ENCODE measurements at regions not wholly inside any gene's neighbourhood (a gene's known extent, or its start where the extent isn't known, plus 50 kb on each side); places are given as distances from the start of the nearest gene placed in this dataset.

DNA sequence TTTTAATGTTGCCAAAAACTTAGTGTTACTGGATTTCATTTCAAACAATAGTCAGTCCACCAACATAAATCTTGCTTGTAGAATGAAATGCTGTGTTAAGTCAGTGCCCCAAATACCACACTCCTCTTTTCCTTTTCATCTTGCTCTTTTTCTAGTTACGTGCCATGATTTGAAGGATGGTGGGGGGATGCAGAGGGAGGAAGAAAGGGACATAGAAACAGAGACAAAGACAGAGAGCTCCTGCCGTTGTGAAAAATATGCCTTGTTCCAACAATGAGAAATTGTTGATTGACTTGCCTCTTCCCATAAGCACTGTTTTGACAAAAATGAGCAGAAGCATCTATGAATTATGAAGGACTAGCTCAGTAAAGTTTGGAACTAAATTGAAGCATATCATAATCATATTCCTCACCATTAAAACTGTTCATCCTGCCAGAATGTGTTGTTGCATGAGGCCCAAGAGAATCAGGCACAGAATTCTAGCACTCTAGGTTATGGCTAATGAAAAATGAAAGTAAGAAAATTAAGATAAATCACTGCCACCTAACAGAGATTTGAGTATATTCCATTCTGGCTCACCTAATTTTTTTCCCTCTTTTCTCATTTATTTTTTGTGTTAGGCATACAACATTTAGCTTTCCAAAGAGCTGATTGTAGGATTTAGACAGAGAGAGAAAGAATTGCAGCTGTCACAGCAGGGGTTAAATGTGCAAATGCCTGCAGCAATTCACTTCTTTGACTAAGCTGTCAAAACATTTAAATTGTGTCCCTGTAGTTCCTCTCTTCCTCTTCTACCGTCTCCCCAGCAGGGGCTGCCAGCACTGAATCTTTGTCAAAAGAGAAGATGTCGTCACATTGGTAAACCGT is 111.6 kb upstream of the PTPN13 start:
- no peak overlapping the region for H3K4me3 ChIP-seq (ENCODE audit: low read length)
- H3K4me2 ChIP-seq (ENCODE audit: low read length): no peak overlapping the region
- H3K9me3 ChIP-seq (replicated peaks; ENCODE audit: low read length): no peaks in the 10 kb centered on the region
- H3K4me1 ChIP-seq (ENCODE audit: control insufficient read depth, insufficient read depth, low read length): no peaks in the 10 kb centered on the region
- no peaks in the 10 kb centered on the region for H3K36me3 ChIP-seq (ENCODE audit: insufficient read depth, low read length)
- H3K27me3 ChIP-seq (ENCODE audit: control insufficient read depth, insufficient read depth, low read length): no peaks in the 10 kb centered on the region
- no peak overlapping the region for H3K9ac ChIP-seq (ENCODE audit: low read depth, low read length)

GRCh38 chr4:86483173-86483490 is 111.0 kb upstream of the PTPN13 start:
- no peak overlapping the region for H3K4me3 ChIP-seq (ENCODE audit: low read length)
- no peak overlapping the region for H3K4me2 ChIP-seq (ENCODE audit: low read length)

GRCh38 chr4:86483773-86484172 is 110.3 kb upstream of the PTPN13 start:
- H3K4me3 ChIP-seq (ENCODE audit: low read length): no peak overlapping the region
- H3K36me3 ChIP-seq (ENCODE audit: insufficient read depth, low read length): no peaks in the 10 kb centered on the region
- no peak overlapping the region for H3K9ac ChIP-seq (ENCODE audit: low read depth, low read length)
- no peaks in the 10 kb centered on the region for H3K4me1 ChIP-seq (ENCODE audit: control insufficient read depth, insufficient read depth, low read length)
- H3K27me3 ChIP-seq (ENCODE audit: control insufficient read depth, insufficient read depth, low read length): no peaks in the 10 kb centered on the region
- no peak overlapping the region for H3K4me2 ChIP-seq (ENCODE audit: low read length)
- H3K9me3 ChIP-seq (replicated peaks; ENCODE audit: low read length): no peaks in the 10 kb centered on the region

More at GRCh38 chr4:86483173-86483490, 111.0 kb upstream of the PTPN13 start:
- Histone ChIP-seq H3K27me3 (ENCODE audit: control insufficient read depth, insufficient read depth, low read length) (no peaks in the 10 kb centered on the region), H3K36me3 (ENCODE audit: insufficient read depth, low read length) (no peaks in the 10 kb centered on the region), H3K9ac (ENCODE audit: low read depth, low read length) (no peak overlapping the region), H3K9me3 (replicated peaks; ENCODE audit: low read length) (no peaks in the 10 kb centered on the region), H3K4me1 (ENCODE audit: control insufficient read depth, insufficient read depth, low read length) (no peaks in the 10 kb centered on the region)

- Histone ChIP-seq H3K4me2 (ENCODE audit: low read length) (no peak overlapping the region), H3K9ac (ENCODE audit: low read depth, low read length) (no peak overlapping the region), H3K27me3 (ENCODE audit: control insufficient read depth, insufficient read depth, low read length) (no peaks in the 10 kb centered on the region), H3K36me3 (ENCODE audit: insufficient read depth, low read length) (no peaks in the 10 kb centered on the region), H3K9me3 (replicated peaks; ENCODE audit: low read length) (no peaks in the 10 kb centered on the region), H3K4me1 (ENCODE audit: control insufficient read depth, insufficient read depth, low read length) (no peaks in the 10 kb centered on the region), H3K4me3 (ENCODE audit: low read length) (no peak overlapping the region)
Measured at GRCh38 chr4:86484241-86484640, 109.9 kb upstream of the PTPN13 start.

- H3K36me3 ChIP-seq (ENCODE audit: insufficient read depth, low read length): no peaks in the 10 kb centered on the region
- H3K9me3 ChIP-seq (replicated peaks; ENCODE audit: low read length): no peaks in the 10 kb centered on the region
- H3K4me2 ChIP-seq (ENCODE audit: low read length): no peak overlapping the region
- no peak overlapping the region for H3K9ac ChIP-seq (ENCODE audit: low read depth, low read length)
- no peak overlapping the region for H3K4me3 ChIP-seq (ENCODE audit: low read length)
- H3K27me3 ChIP-seq (ENCODE audit: control insufficient read depth, insufficient read depth, low read length): no peaks in the 10 kb centered on the region
- no peaks in the 10 kb centered on the region for H3K4me1 ChIP-seq (ENCODE audit: control insufficient read depth, insufficient read depth, low read length)
Measured at GRCh38 chr4:86487738-86488348, 106.3 kb upstream of the PTPN13 start.

- H3K9ac ChIP-seq (ENCODE audit: low read depth, low read length): no peak overlapping the region
- H3K4me3 ChIP-seq (ENCODE audit: low read length): no peak overlapping the region
Measured at GRCh38 chr4:86493460-86493859, 100.7 kb upstream of the PTPN13 start.

GRCh38 chr4:86496094-86497080 is 97.7 kb upstream of the PTPN13 start:
- peaks cover 13% of the 10 kb centered on the region for H3K4me1 ChIP-seq (ENCODE audit: control insufficient read depth, insufficient read depth, low read length)
- no peak overlapping the region for H3K4me2 ChIP-seq (ENCODE audit: low read length)
- H3K36me3 ChIP-seq (ENCODE audit: insufficient read depth, low read length): no peaks in the 10 kb centered on the region
- H3K9ac ChIP-seq (ENCODE audit: low read depth, low read length): no peak overlapping the region
- H3K4me3 ChIP-seq (ENCODE audit: low read length): no peak overlapping the region
- no peaks in the 10 kb centered on the region for H3K9me3 ChIP-seq (replicated peaks; ENCODE audit: low read length)
- no peaks in the 10 kb centered on the region for H3K27me3 ChIP-seq (ENCODE audit: control insufficient read depth, insufficient read depth, low read length)

More at GRCh38 chr4:86493460-86493859, 100.7 kb upstream of the PTPN13 start:
- Histone ChIP-seq H3K36me3 (ENCODE audit: insufficient read depth, low read length) (no peaks in the 10 kb centered on the region), H3K27me3 (ENCODE audit: control insufficient read depth, insufficient read depth, low read length) (no peaks in the 10 kb centered on the region), H3K4me2 (ENCODE audit: low read length) (no peak overlapping the region), H3K9me3 (replicated peaks; ENCODE audit: low read length) (no peaks in the 10 kb centered on the region), H3K4me1 (ENCODE audit: control insufficient read depth, insufficient read depth, low read length) (peaks cover 13% of the 10 kb centered on the region)

GRCh38 chr4:86497131-86497530 is 97.0 kb upstream of the PTPN13 start:
- Histone ChIP-seq H3K4me2 (ENCODE audit: low read length) (no peak overlapping the region), H3K9ac (ENCODE audit: low read depth, low read length) (no peak overlapping the region), H3K9me3 (replicated peaks; ENCODE audit: low read length) (no peaks in the 10 kb centered on the region), H3K27me3 (ENCODE audit: control insufficient read depth, insufficient read depth, low read length) (no peaks in the 10 kb centered on the region), H3K4me1 (ENCODE audit: control insufficient read depth, insufficient read depth, low read length) (peaks cover 13% of the 10 kb centered on the region), H3K4me3 (ENCODE audit: low read length) (no peak overlapping the region), H3K36me3 (ENCODE audit: insufficient read depth, low read length) (no peaks in the 10 kb centered on the region)

GRCh38 chr4:86497980-86498862 is 95.9 kb upstream of the PTPN13 start:
- H3K4me3 ChIP-seq (ENCODE audit: low read length): no peak overlapping the region
- no peak overlapping the region for H3K9ac ChIP-seq (ENCODE audit: low read depth, low read length)
- no peaks in the 10 kb centered on the region for H3K27me3 ChIP-seq (ENCODE audit: control insufficient read depth, insufficient read depth, low read length)
- no peak overlapping the region for H3K4me2 ChIP-seq (ENCODE audit: low read length)
- peaks cover 13% of the 10 kb centered on the region for H3K4me1 ChIP-seq (ENCODE audit: control insufficient read depth, insufficient read depth, low read length)
- H3K9me3 ChIP-seq (replicated peaks; ENCODE audit: low read length): no peaks in the 10 kb centered on the region
- no peaks in the 10 kb centered on the region for H3K36me3 ChIP-seq (ENCODE audit: insufficient read depth, low read length)

DNA sequence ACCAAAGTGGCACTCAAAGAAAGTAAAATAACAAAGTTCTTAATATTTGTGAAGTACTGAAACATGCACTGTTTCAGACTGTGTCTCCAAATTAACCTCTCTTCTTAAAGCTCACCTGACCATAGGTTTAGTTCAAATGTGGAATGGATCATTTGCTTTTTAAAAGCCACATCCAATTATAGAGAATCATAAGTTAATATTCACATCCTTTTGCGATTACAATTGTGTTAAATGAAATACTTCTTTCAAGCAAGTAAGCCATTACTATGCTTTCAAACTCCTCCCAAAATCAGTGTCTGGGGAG is 95.3 kb upstream of the PTPN13 start:
- H3K4me1 ChIP-seq (ENCODE audit: control insufficient read depth, insufficient read depth, low read length): peaks cover 13% of the 10 kb centered on the region
- H3K4me2 ChIP-seq (ENCODE audit: low read length): no peak overlapping the region
- no peak overlapping the region for H3K9ac ChIP-seq (ENCODE audit: low read depth, low read length)
- H3K36me3 ChIP-seq (ENCODE audit: insufficient read depth, low read length): no peaks in the 10 kb centered on the region
- no peaks in the 10 kb centered on the region for H3K27me3 ChIP-seq (ENCODE audit: control insufficient read depth, insufficient read depth, low read length)
- H3K4me3 ChIP-seq (ENCODE audit: low read length): no peak overlapping the region
- H3K9me3 ChIP-seq (replicated peaks; ENCODE audit: low read length): no peaks in the 10 kb centered on the region

GRCh38 chr4:86500527-86500926 is 93.6 kb upstream of the PTPN13 start:
- Histone ChIP-seq H3K4me1 (ENCODE audit: control insufficient read depth, insufficient read depth, low read length) (peaks cover 13% of the 10 kb centered on the region), H3K36me3 (ENCODE audit: insufficient read depth, low read length) (no peaks in the 10 kb centered on the region), H3K27me3 (ENCODE audit: control insufficient read depth, insufficient read depth, low read length) (no peaks in the 10 kb centered on the region), H3K9me3 (replicated peaks; ENCODE audit: low read length) (no peaks in the 10 kb centered on the region), H3K4me2 (ENCODE audit: low read length) (no peak overlapping the region), H3K9ac (ENCODE audit: low read depth, low read length) (no peak overlapping the region), H3K4me3 (ENCODE audit: low read length) (no peak overlapping the region)

Measured in skeletal muscle satellite cell (primary cell).